Activated CD4-positive, alpha-beta memory T cell treated with anti-CD3 and anti-CD28 coated beads for 36 hours (primary cell): ENCODE measurements at regions not wholly inside any gene's neighbourhood (a gene's known extent, or its start where the extent isn't known, plus 50 kb on each side); places are given as distances from the start of the nearest gene placed in this dataset.

ENCODE experiments used
- CTCF ChIA-PET: fragments of 350-600 bp; sonication (Branson Sonifier 250); formaldehyde crosslinking; loops from one replicate; lab custom pipeline; 2021; ENCODE audit warnings: antibody characterized with exemption, inconsistent platforms; lab: Charles Lee
- POLR2A ChIA-PET: fragments of 350-600 bp; sonication (Branson Sonifier 250); formaldehyde crosslinking; loops from one replicate; lab custom pipeline; 2021; ENCODE audit warnings: antibody characterized with exemption; lab: Charles Lee
- DNase-seq: peaks from one replicate; pipeline ENCODE4 v3.0.0-alpha.2; 2020
- H3K27ac Mint-ChIP-seq: one replicate; pipeline ENCODE4 v1.8.0; 2021; ENCODE audit warnings: mixed read lengths
- H3K27me3 Mint-ChIP-seq: one replicate; pipeline ENCODE4 v1.8.0; 2021; ENCODE audit warnings: mixed read lengths
- H3K36me3 Mint-ChIP-seq: one replicate; pipeline ENCODE4 v1.8.0; 2021; ENCODE audit warnings: mixed read lengths
- H3K4me1 Mint-ChIP-seq: one replicate; pipeline ENCODE4 v1.8.0; 2021; ENCODE audit warnings: low read depth, mixed read lengths
- H3K4me3 Mint-ChIP-seq: one replicate; pipeline ENCODE4 v1.8.0; 2021; ENCODE audit warnings: mild to moderate bottlenecking, mixed read lengths
- H3K9me3 Mint-ChIP-seq: one replicate; pipeline ENCODE4 v1.8.0; 2021; ENCODE audit warnings: mixed read lengths
- intact Hi-C: fragments of 100-400 bp; cut with micrococcal nuclease; formaldehyde crosslinking; loops from one replicate; pipeline ENCODE4 v1.15.1; 2023

GRCh38 chr2:208545403-208546042, 138.9 kb downstream of the PTH2R start:
- no peak overlapping the region for H3K4me3 Mint-ChIP-seq
- H3K27me3 Mint-ChIP-seq, result no peaks in the 10 kb centered on the region
- CTCF ChIA-PET, result no interaction called here
- no peaks in the 10 kb centered on the region for H3K36me3 Mint-ChIP-seq
- H3K27ac Mint-ChIP-seq, result no peak overlapping the region
- POLR2A ChIA-PET, result no interaction called here
- H3K9me3 Mint-ChIP-seq, result no peaks in the 10 kb centered on the region
- no peak for DNase-seq
- intact Hi-C loops, result no loop called here
- no peaks in the 10 kb centered on the region for H3K4me1 Mint-ChIP-seq

- no peak overlapping the region for H3K4me3 Mint-ChIP-seq
- H3K36me3 Mint-ChIP-seq, result no peaks in the 10 kb centered on the region
- no peak for DNase-seq
- H3K4me1 Mint-ChIP-seq, result no peaks in the 10 kb centered on the region
- no peak overlapping the region for H3K27ac Mint-ChIP-seq
- H3K27me3 Mint-ChIP-seq, result no peaks in the 10 kb centered on the region
- intact Hi-C loops, result no loop called here
- POLR2A ChIA-PET, result no interaction called here
- no peaks in the 10 kb centered on the region for H3K9me3 Mint-ChIP-seq
- CTCF ChIA-PET, result no interaction called here
Observed at GRCh38 chr2:208546107-208546506, 139.5 kb downstream of the PTH2R start.

GRCh38 chr2:208546860-208547650, 140.5 kb downstream of the PTH2R start:
- POLR2A ChIA-PET, result no interaction called here
- no peak for DNase-seq
- intact Hi-C loops, result no loop called here
- Mint-ChIP-seq H3K27ac (no peak overlapping the region), H3K4me3 (no peak overlapping the region), H3K36me3 (no peaks in the 10 kb centered on the region), H3K4me1 (no peaks in the 10 kb centered on the region), H3K27me3 (no peaks in the 10 kb centered on the region), H3K9me3 (peaks cover 7% of the 10 kb centered on the region)
- CTCF ChIA-PET, result no interaction called here

- Mint-ChIP-seq H3K36me3 (no peaks in the 10 kb centered on the region), H3K27me3 (no peaks in the 10 kb centered on the region), H3K27ac (no peak overlapping the region), H3K4me3 (no peak overlapping the region), H3K4me1 (no peaks in the 10 kb centered on the region), H3K9me3 (peaks cover 8% of the 10 kb centered on the region)
- no peak for DNase-seq
- intact Hi-C loops, result no loop called here
- CTCF ChIA-PET, result no interaction called here
- POLR2A ChIA-PET, result no interaction called here
Observed at GRCh38 chr2:208548700-208549099, 142.1 kb downstream of the PTH2R start.

- no peak for DNase-seq
- POLR2A ChIA-PET, result no interaction called here
Observed at GRCh38 chr2:208549546-208550158, 143.1 kb downstream of the PTH2R start.

GRCh38 chr2:208552943-208553342, 146.4 kb downstream of the PTH2R start:
- DNase-seq, result no peak
- Mint-ChIP-seq H3K27ac (no peak overlapping the region), H3K4me1 (no peaks in the 10 kb centered on the region), H3K36me3 (no peaks in the 10 kb centered on the region), H3K4me3 (no peak overlapping the region), H3K9me3 (peaks cover 8% of the 10 kb centered on the region), H3K27me3 (no peaks in the 10 kb centered on the region)
- intact Hi-C loops, result no loop called here
- ChIA-PET POLR2A (no interaction called here), CTCF (interaction anchor here (1.0 kb wide), 1 partner anchor 1811 kb away, joined by 3 read pairs; no protein-coding TSS in a partner anchor)

More at GRCh38 chr2:208549546-208550158, 143.1 kb downstream of the PTH2R start:
- H3K27ac Mint-ChIP-seq, result no peak overlapping the region
- H3K4me1 Mint-ChIP-seq, result no peaks in the 10 kb centered on the region
- peaks cover 8% of the 10 kb centered on the region for H3K9me3 Mint-ChIP-seq
- intact Hi-C loops, result no loop called here
- H3K4me3 Mint-ChIP-seq, result no peak overlapping the region
- H3K36me3 Mint-ChIP-seq, result no peaks in the 10 kb centered on the region
- H3K27me3 Mint-ChIP-seq, result no peaks in the 10 kb centered on the region
- CTCF ChIA-PET, result no interaction called here

- DNase-seq, result no peak
- Mint-ChIP-seq H3K4me3 (no peak overlapping the region), H3K4me1 (no peaks in the 10 kb centered on the region), H3K9me3 (peaks cover 7% of the 10 kb centered on the region), H3K36me3 (no peaks in the 10 kb centered on the region), H3K27ac (no peak overlapping the region), H3K27me3 (no peaks in the 10 kb centered on the region)
- intact Hi-C loops, result no loop called here
- CTCF ChIA-PET, result no interaction called here
- POLR2A ChIA-PET, result no interaction called here
Observed at GRCh38 chr2:208556983-208557484, 150.4 kb downstream of the PTH2R start.

GRCh38 chr2:208565690-208566416, 159.3 kb downstream of the PTH2R start:
- H3K27ac Mint-ChIP-seq, result no peak overlapping the region
- CTCF ChIA-PET, result no interaction called here
- no peak for DNase-seq
- POLR2A ChIA-PET, result no interaction called here
- no peaks in the 10 kb centered on the region for H3K36me3 Mint-ChIP-seq
- no peak overlapping the region for H3K4me3 Mint-ChIP-seq
- intact Hi-C loops, result no loop called here
- H3K9me3 Mint-ChIP-seq, result peaks cover 6% of the 10 kb centered on the region
- no peaks in the 10 kb centered on the region for H3K27me3 Mint-ChIP-seq
- H3K4me1 Mint-ChIP-seq, result no peaks in the 10 kb centered on the region

- no peak overlapping the region for H3K27ac Mint-ChIP-seq
- intact Hi-C loops, result no loop called here
- no peak for DNase-seq
- CTCF ChIA-PET, result no interaction called here
- H3K4me3 Mint-ChIP-seq, result no peak overlapping the region
- no peaks in the 10 kb centered on the region for H3K27me3 Mint-ChIP-seq
- H3K36me3 Mint-ChIP-seq, result no peaks in the 10 kb centered on the region
- H3K9me3 Mint-ChIP-seq, result no peaks in the 10 kb centered on the region
- H3K4me1 Mint-ChIP-seq, result no peaks in the 10 kb centered on the region
- POLR2A ChIA-PET, result no interaction called here
Observed at GRCh38 chr2:208568203-208568602, 161.6 kb downstream of the PTH2R start.

GRCh38 chr2:208570066-208570465, 163.5 kb downstream of the PTH2R start:
- H3K27ac Mint-ChIP-seq, result no peak overlapping the region
- H3K27me3 Mint-ChIP-seq, result no peaks in the 10 kb centered on the region
- ChIA-PET CTCF (no interaction called here), POLR2A (no interaction called here)
- no peaks in the 10 kb centered on the region for H3K4me1 Mint-ChIP-seq
- DNase-seq, result no peak
- intact Hi-C loops, result no loop called here
- no peaks in the 10 kb centered on the region for H3K9me3 Mint-ChIP-seq
- no peaks in the 10 kb centered on the region for H3K36me3 Mint-ChIP-seq
- no peak overlapping the region for H3K4me3 Mint-ChIP-seq

GRCh38 chr2:208570851-208571763, 164.5 kb downstream of the PTH2R start:
- Mint-ChIP-seq H3K4me3 (no peak overlapping the region), H3K4me1 (no peaks in the 10 kb centered on the region), H3K9me3 (peaks cover 2% of the 10 kb centered on the region), H3K27ac (no peak overlapping the region), H3K36me3 (no peaks in the 10 kb centered on the region), H3K27me3 (no peaks in the 10 kb centered on the region)
- intact Hi-C loops, result no loop called here
- ChIA-PET CTCF (no interaction called here), POLR2A (no interaction called here)
- DNase-seq, result no peak
